ENCODE measurements at regions not wholly inside any gene's neighbourhood (a gene's known extent, or its start where the extent isn't known, plus 50 kb on each side); places are given as distances from the start of the nearest gene placed in this dataset.
"Not testable (repeated sequence)": the region's sequence is repeated elsewhere in the genome, so short reads cannot be mapped to it uniquely, and the experiment has no call there.

GRCh38 chr21:15449556-15449955, 280.2 kb upstream of the USP25 start:
- Histone ChIP-seq H3K36me3 (no peaks in the 10 kb centered on the region), H3K27ac (no peak overlapping the region), H3K9me3 (ENCODE audit: severe bottlenecking) (peaks cover 7% of the 10 kb centered on the region), H3K4me3 (ENCODE audit: low read depth, low read length) (no peak overlapping the region), H3K27me3 (ENCODE audit: insufficient read depth, low read depth, severe bottlenecking) (no peaks in the 10 kb centered on the region)
- TF ChIP-seq CTCF (IDR thresholded peaks at IDR 0.05; ENCODE audit: low read depth, low read length): no peak
- DNase-seq: no peak

GRCh38 chr21:15453261-15453660, 276.5 kb upstream of the USP25 start:
- H3K27ac ChIP-seq: no peak overlapping the region
- no peaks in the 10 kb centered on the region for H3K27me3 ChIP-seq (ENCODE audit: insufficient read depth, low read depth, severe bottlenecking)
- H3K36me3 ChIP-seq: no peaks in the 10 kb centered on the region
- peaks cover 5% of the 10 kb centered on the region for H3K9me3 ChIP-seq (ENCODE audit: severe bottlenecking)
- H3K4me3 ChIP-seq (ENCODE audit: low read depth, low read length): no peak overlapping the region
- TF ChIP-seq CTCF (IDR thresholded peaks at IDR 0.05; ENCODE audit: low read depth, low read length): no peak
- DNase-seq: no peak

- H3K9me3 ChIP-seq (ENCODE audit: severe bottlenecking); H3K27ac ChIP-seq; H3K36me3 ChIP-seq; H3K4me3 ChIP-seq (ENCODE audit: low read depth, low read length); DNase-seq; H3K27me3 ChIP-seq (ENCODE audit: insufficient read depth, low read depth, severe bottlenecking): not testable (repeated sequence)
Observed at GRCh38 chr21:15453785-15454184, 276.0 kb upstream of the USP25 start.

- not testable (repeated sequence) for H3K9me3 ChIP-seq (ENCODE audit: severe bottlenecking); H3K36me3 ChIP-seq; H3K27me3 ChIP-seq (ENCODE audit: insufficient read depth, low read depth, severe bottlenecking); H3K4me3 ChIP-seq (ENCODE audit: low read depth, low read length); DNase-seq; H3K27ac ChIP-seq
Observed at GRCh38 chr21:15454931-15455330, 274.9 kb upstream of the USP25 start.

- DNase-seq: no peak
- Histone ChIP-seq H3K27me3 (ENCODE audit: insufficient read depth, low read depth, severe bottlenecking) (no peaks in the 10 kb centered on the region), H3K9me3 (ENCODE audit: severe bottlenecking) (no peaks in the 10 kb centered on the region), H3K27ac (no peak overlapping the region), H3K36me3 (no peaks in the 10 kb centered on the region), H3K4me3 (ENCODE audit: low read depth, low read length) (no peak overlapping the region)
- TF ChIP-seq CTCF (IDR thresholded peaks at IDR 0.05; ENCODE audit: low read depth, low read length): no peak
Observed at GRCh38 chr21:15455819-15456462, 273.8 kb upstream of the USP25 start.

- Histone ChIP-seq H3K4me3 (ENCODE audit: low read depth, low read length) (no peak overlapping the region), H3K36me3 (no peaks in the 10 kb centered on the region), H3K9me3 (ENCODE audit: severe bottlenecking) (no peaks in the 10 kb centered on the region), H3K27me3 (ENCODE audit: insufficient read depth, low read depth, severe bottlenecking) (no peaks in the 10 kb centered on the region), H3K27ac (no peak overlapping the region)
- no peak for TF ChIP-seq CTCF (IDR thresholded peaks at IDR 0.05; ENCODE audit: low read depth, low read length)
- no peak for DNase-seq
Observed at GRCh38 chr21:15457965-15458364, 271.8 kb upstream of the USP25 start.

- Histone ChIP-seq H3K27ac (no peak overlapping the region), H3K36me3 (no peaks in the 10 kb centered on the region), H3K27me3 (ENCODE audit: insufficient read depth, low read depth, severe bottlenecking) (no peaks in the 10 kb centered on the region), H3K4me3 (ENCODE audit: low read depth, low read length) (no peak overlapping the region), H3K9me3 (ENCODE audit: severe bottlenecking) (no peaks in the 10 kb centered on the region)
- no peak for DNase-seq
- TF ChIP-seq CTCF (IDR thresholded peaks at IDR 0.05; ENCODE audit: low read depth, low read length): no peak
Observed at GRCh38 chr21:15462092-15462491, 267.7 kb upstream of the USP25 start.

All from WERI-Rb-1 (cell line).